ENCODE measurements at regions not wholly inside any gene's neighbourhood (a gene's known extent, or its start where the extent isn't known, plus 50 kb on each side); places are given as distances from the start of the nearest gene placed in this dataset.

- TF ChIP-seq POLR2A (IDR thresholded peaks at IDR 0.05) = no peak
- TF ChIP-seq CTCF (IDR thresholded peaks at IDR 0.05) = no peak
These were observed 286.1 kb upstream of the KLF6 start for GRCh38 chr10:4070921-4071660.

Data from thyroid gland (tissue), 4 donors.